Stimulated activated CD4-positive, alpha-beta T cell treated with anti-CD3 and anti-CD28 coated beads, TNF-alpha, amount 100 ng/mL, for 24 hours (primary cell): ENCODE measurements at regions not wholly inside any gene's neighbourhood (a gene's known extent, or its start where the extent isn't known, plus 50 kb on each side); places are given as distances from the start of the nearest gene placed in this dataset.

Source experiments
- DNase-seq, 3 experiments: peaks; one replicate each; pipeline ENCODE4 v3.0.0-alpha.2; 2020; ENCODE audit warnings: low read depth in 3 of 3

DNA sequence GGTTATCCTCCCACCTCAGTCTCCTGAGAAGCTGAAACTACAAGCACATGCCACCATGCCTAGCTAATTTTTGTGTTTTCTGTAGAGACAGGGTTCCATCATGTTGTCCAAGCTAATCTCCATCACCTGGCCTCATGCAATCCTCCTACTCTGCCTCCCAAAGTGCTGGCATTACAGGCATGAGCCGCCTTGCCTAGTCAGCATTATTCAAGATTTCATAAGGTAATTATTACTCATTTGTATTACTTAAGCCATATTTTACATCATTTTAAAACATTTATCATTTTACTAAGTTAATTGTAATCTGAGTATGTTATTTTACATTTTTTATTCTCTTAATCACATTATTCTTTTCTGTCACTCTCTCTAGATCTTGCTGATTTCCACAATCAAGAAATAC lies 1575.6 kb downstream of the NCAM2 start:
- DNase-seq = no peak

- no peak for DNase-seq
These were observed 1577.0 kb downstream of the NCAM2 start for GRCh38 chr21:22575165-22575584.

DNA sequence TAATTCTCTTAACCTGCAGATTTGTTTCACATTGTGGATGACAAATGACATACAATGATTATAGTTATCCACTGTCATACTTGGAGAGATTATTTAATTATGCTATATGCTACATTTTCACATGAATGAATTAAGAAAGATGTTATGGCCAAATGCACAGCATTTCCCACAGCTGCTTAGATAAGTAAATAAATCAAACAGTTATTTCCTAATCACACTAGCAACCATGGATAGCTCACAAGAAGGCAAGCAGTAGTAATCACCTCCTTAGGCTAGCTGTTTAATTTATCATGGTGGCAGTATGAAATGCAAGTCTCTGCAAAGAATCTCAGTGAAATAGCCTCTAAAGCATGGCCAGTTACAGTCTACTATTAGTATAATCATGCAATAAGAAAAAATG lies 1581.5 kb downstream of the NCAM2 start:
- no peak for DNase-seq

DNA sequence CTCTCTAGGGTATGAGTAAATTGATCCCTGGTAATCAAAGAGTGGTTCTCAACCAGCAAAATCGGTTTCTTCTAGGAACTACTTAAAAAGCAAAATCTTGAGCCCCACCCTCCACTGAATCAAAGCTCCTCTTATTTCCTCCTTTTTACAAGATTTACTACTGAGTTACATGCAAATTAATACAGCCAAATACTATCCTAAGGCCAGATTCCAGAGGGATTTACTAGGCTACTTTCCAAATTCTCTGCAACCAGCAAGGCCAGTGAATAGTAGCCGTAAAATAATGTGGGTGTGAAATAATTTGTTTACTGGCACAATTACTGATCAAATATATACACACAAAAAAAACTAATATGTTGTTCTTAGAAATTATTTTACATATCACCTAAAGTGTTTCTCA lies 1583.8 kb downstream of the NCAM2 start:
- no peak for DNase-seq

GRCh38 chr21:22584308-22584707 lies 1586.1 kb downstream of the NCAM2 start:
- no peak for DNase-seq

- no peak for DNase-seq
These were observed 1587.3 kb downstream of the NCAM2 start for GRCh38 chr21:22585558-22585957.

DNA sequence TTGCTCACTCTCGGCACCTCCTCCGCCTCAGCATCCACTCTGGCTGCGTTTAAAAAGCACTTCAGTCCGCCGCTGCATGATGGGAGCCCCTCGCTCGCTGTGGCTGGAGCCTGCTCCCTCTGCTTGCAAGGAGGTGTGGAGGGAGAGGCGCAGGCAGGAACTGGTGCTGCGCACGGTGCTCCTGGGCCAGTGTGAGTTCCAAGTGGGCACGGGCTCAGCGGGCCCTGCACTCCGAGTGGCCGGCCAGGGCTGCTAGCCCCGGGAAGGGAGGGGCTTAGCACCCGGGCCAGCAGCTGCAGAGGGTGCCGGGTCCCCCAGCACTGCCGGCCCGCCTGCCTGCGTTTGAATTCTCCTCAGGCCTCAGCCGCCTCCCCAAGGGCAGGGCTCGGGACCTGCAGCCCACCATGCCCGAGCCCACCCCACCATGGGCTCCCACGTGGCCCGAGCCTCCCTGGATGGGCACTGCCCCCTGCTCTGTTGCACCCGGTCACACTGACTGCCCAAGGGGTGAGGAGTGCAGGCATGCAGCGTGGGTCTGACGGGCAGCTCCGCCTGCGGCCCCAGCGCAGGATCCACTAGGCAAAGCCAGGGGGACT lies 1599.5 kb downstream of the NCAM2 start:
- DNase-seq = no peak

GRCh38 chr21:22609802-22610201 lies 1611.6 kb downstream of the NCAM2 start:
- DNase-seq = no peak

DNA sequence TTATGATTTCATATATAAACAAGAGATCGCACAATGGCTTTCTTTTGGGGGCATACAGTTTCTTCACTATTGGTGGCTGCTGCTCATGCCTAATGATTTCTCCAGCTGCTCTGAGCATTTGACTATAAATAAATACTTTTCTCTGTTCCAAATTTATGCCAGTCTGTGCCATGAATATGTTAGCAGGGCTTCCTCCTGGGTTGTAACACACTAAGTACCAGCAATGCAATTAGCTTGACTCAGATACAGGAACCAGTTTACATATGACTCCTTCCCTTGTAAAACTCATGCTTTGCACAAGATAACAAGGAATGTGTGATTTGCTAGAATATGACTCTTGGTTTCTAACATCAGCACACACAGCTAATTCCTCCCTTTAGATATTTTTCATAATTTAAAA lies 1629.7 kb downstream of the NCAM2 start:
- no peak for DNase-seq

- no peak for DNase-seq
These were observed 1632.8 kb downstream of the NCAM2 start for GRCh38 chr21:22630953-22631465.

GRCh38 chr21:22632176-22632575 lies 1634.0 kb downstream of the NCAM2 start:
- DNase-seq = no peak

- no peak for DNase-seq
These were observed 1651.0 kb downstream of the NCAM2 start for GRCh38 chr21:22649246-22649645.

DNA sequence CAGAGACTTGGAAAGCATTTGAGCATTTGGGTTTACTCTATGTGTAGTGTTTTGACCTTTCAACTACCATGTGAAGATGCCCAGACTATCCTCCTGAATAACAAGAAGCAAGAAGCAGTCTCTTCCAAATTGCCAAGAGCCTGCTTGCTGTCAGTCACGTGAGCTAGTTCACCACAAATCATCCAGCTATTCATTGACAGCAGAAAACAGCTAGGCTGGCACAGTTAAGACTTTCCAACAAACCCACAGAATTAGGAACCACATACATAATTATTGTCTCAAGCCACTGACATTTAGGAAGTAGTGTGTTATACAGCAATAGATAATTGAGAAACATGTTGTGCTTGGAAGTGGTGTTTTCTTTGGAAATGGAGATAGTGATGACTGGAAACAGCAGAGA lies 1652.0 kb downstream of the NCAM2 start:
- DNase-seq = no peak

GRCh38 chr21:22657781-22658180 lies 1659.6 kb downstream of the NCAM2 start:
- no peak for DNase-seq

DNA sequence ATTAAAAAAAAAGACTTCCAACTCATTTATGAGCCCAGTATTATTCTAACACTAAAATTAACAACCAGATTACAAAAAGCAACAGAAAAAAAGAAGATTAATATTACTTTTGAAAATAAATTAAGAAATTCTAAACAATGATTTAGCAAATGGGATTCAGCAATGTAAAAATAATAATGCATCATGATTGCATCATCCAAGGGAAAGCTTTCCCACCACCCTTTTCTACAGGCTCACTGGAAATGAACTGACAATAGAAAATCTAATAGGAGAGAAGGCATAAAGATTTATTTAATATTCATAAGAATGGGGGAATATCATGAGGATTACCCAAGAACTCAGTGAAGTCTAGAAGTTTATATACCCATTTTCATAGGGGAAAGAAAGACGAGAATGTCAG lies 1671.9 kb downstream of the NCAM2 start:
- no peak for DNase-seq

GRCh38 chr21:22679207-22679606 lies 1681.0 kb downstream of the NCAM2 start:
- no peak for DNase-seq

- DNase-seq = no peak
These were observed 1693.4 kb downstream of the NCAM2 start for GRCh38 chr21:22691658-22692057.

DNA sequence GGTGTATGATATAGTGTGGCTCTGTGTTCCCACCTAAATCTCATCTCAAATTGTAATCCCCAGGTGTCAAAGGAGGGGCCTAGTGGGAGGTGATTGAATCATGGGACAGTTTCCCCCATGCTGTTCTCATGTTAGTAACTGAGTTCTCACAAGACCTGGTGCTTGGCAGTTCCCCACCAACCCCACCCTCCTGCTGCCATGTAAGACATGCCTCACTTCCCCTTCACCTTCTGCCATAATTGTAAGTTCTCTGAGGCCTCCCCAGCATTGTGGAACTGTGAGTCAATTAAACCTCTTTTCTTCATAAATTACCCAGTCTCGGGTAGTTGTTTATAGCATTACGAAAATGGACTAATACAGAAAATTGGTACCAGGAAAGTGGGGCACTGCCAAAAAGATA lies 1705.3 kb downstream of the NCAM2 start:
- DNase-seq = no peak

DNA sequence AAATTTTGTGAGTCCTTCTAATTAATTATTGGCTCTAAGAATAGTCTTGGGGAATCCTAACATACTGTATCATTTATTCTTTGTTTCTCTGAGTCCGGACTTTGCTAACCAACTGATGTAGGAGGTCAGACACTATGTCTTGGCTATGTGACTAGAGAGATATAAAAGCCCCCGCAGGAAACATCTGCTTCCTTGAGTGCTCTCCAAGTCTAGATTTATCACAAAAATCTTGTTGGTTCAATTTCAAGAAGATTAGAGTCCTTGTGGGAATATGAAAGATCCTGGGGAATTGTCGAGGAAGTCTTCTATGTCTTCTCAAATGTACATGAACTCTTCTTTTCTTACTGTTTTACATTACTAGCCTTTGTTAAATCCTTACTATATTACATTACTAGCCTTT lies 1712.5 kb downstream of the NCAM2 start:
- DNase-seq = no peak

- DNase-seq = no peak
These were observed 1713.4 kb downstream of the NCAM2 start for GRCh38 chr21:22711636-22712035.

DNA sequence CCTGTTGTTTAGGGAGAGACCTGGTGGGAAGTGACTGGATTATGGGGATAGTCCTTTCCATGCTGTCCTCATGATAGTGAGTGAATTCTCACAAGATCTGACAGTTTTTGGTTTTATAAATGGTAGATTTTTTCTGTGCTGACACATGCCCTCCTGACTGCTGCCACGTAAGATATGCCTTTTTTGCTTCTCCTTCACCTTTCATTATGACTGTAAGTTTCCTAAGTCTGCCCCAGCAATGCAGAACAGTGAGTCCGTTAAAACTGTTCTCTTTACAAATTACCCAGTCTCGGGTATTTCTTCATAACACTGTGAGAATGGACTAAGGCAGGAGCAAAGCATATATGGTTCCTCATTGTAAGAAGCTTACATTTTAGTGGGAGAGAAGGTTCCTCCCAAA lies 1727.2 kb downstream of the NCAM2 start:
- no peak for DNase-seq

DNA sequence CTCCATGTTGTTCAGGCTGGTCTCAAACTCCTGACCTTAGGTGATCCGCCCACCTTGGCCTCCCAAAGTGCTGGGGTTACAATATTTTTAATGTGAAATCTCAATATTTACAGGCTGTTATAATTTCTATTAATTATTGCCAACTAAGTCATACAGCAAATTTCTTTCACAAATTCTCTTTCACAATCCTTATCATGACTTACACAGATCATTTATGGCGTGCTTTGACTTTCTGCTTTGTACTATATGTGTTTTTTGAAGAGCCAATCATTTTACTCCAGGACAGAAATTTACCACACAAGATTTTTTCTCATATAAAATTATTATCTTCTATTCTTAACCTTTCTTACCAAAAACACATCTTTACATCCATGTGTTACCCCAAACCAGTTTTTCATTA lies 1729.9 kb downstream of the NCAM2 start:
- DNase-seq = no peak

DNA sequence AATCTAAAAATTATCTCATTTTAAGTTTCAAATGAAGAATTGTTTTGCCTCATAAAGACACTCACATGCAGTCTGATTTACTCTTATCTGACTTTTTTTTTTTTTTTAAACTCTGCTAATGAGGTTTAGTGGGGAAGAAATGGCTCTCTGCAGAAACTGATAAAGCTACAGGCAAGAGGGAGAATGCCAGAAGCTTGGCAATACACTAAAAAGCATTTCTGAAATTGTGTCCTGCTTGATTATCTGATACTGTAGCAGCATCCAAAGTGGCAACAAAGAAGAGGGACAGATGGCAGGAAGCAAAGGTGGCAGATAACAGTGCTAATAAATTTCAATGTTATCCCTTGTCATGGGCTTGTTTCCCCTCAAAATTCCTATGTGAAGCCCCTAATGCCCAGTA lies 1744.9 kb downstream of the NCAM2 start:
- no peak for DNase-seq

DNA sequence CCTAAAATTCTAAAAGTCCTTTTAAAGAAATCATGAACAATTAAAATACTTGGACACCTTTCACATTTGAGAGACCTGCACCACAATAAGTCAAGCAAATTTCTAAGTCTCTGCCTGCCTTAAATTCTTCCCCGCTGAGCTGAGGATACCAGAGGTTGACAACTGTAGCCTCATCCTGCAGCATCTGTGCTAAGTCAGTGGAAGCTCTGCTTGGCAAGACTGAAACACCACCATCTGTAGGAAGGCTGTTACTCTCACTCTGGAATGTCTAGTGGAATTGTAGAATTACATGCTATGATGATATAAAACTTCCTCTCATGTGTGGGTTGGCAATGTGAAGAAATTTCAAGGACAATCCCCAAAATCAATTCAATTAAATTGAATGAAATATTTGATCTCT lies 1756.5 kb downstream of the NCAM2 start:
- no peak for DNase-seq
